ENCODE measurements at regions not wholly inside any gene's neighbourhood (a gene's known extent, or its start where the extent isn't known, plus 50 kb on each side); places are given as distances from the start of the nearest gene placed in this dataset.
"Not testable (repeated sequence)": the region's sequence is repeated elsewhere in the genome, so short reads cannot be mapped to it uniquely, and the experiment has no call there.

GRCh38 chr1:79969886-79970285 is 963.4 kb upstream of the ADGRL4 start:
- no peak for DNase-seq

GRCh38 chr1:79966438-79966837 is 959.9 kb upstream of the ADGRL4 start:
- DNase-seq = no peak

- DNase-seq = no peak
Observed at GRCh38 chr1:79959635-79960034, 953.1 kb upstream of the ADGRL4 start.

- DNase-seq = no peak
Observed at GRCh38 chr1:79955966-79956365, 949.4 kb upstream of the ADGRL4 start.

GRCh38 chr1:79950511-79950910 is 944.0 kb upstream of the ADGRL4 start:
- DNase-seq = no peak

- DNase-seq = no peak
Observed at GRCh38 chr1:79945391-79945790, 938.9 kb upstream of the ADGRL4 start.

- no peak for DNase-seq
Observed at GRCh38 chr1:79929356-79929755, 922.8 kb upstream of the ADGRL4 start.

GRCh38 chr1:79928901-79929300 is 922.4 kb upstream of the ADGRL4 start:
- no peak for DNase-seq

GRCh38 chr1:79920960-79921669 is 914.6 kb upstream of the ADGRL4 start:
- no peak for DNase-seq

- no peak for DNase-seq
Observed at GRCh38 chr1:79914896-79915295, 908.4 kb upstream of the ADGRL4 start.

GRCh38 chr1:79912813-79913212 is 906.3 kb upstream of the ADGRL4 start:
- DNase-seq = no peak

GRCh38 chr1:79903321-79903720 is 896.8 kb upstream of the ADGRL4 start:
- DNase-seq = no peak

- DNase-seq = no peak
Observed at GRCh38 chr1:79902418-79902817, 895.9 kb upstream of the ADGRL4 start.

GRCh38 chr1:79899914-79900313 is 893.4 kb upstream of the ADGRL4 start:
- DNase-seq = no peak

GRCh38 chr1:79896140-79896539 is 889.6 kb upstream of the ADGRL4 start:
- no peak for DNase-seq

GRCh38 chr1:79895573-79895972 is 889.0 kb upstream of the ADGRL4 start:
- DNase-seq = no peak

- not testable (repeated sequence) for DNase-seq
Observed at GRCh38 chr1:79894129-79894528, 887.6 kb upstream of the ADGRL4 start.

- no peak for DNase-seq
Observed at GRCh38 chr1:79887059-79887458, 880.5 kb upstream of the ADGRL4 start.

- no peak for DNase-seq
Observed at GRCh38 chr1:79885101-79885500, 878.6 kb upstream of the ADGRL4 start.

GRCh38 chr1:79877086-79877485 is 870.6 kb upstream of the ADGRL4 start:
- no peak for DNase-seq

GRCh38 chr1:79875187-79875586 is 868.7 kb upstream of the ADGRL4 start:
- DNase-seq = no peak

- DNase-seq = no peak
Observed at GRCh38 chr1:79874289-79874688, 867.8 kb upstream of the ADGRL4 start.

GRCh38 chr1:79859212-79859948 is 852.9 kb upstream of the ADGRL4 start:
- no peak for DNase-seq

GRCh38 chr1:79852004-79852403 is 845.5 kb upstream of the ADGRL4 start:
- DNase-seq = no peak

- no peak for DNase-seq
Observed at GRCh38 chr1:79849388-79849787, 842.9 kb upstream of the ADGRL4 start.
